Hepatocyte (in vitro differentiated cells): ENCODE measurements at regions not wholly inside any gene's neighbourhood (a gene's known extent, or its start where the extent isn't known, plus 50 kb on each side); places are given as distances from the start of the nearest gene placed in this dataset.

Experiments
- DNase-seq: peaks from one replicate; pipeline ENCODE4 v3.0.0-alpha.2; 2016; ENCODE audit warnings: low spot score
- H2AFZ ChIP-seq: fragments of 200-600 bp; sonication (generic); 2 replicates; pipeline ENCODE4 v1.6.0; 2016; ENCODE audit warnings: antibody characterized with exemption, mild to moderate bottlenecking
- H3K27ac ChIP-seq: fragments of 200-600 bp; sonication (generic); 2 replicates; pipeline ENCODE4 v1.5.1; 2016; ENCODE audit warnings: mild to moderate bottlenecking
- H3K27me3 ChIP-seq: fragments of 200-600 bp; sonication (generic); 2 replicates; pipeline ENCODE4 v1.6.1; 2016
- H3K36me3 ChIP-seq: fragments of 200-600 bp; sonication (generic); replicated peaks from 2 replicates; pipeline ENCODE4 v1.5.1; 2016; ENCODE audit warnings: low read depth; ENCODE audit not compliant: insufficient read depth
- H3K4me1 ChIP-seq: fragments of 200-600 bp; sonication (generic); 2 replicates; pipeline ENCODE4 v1.5.1; 2016; ENCODE audit warnings: mild to moderate bottlenecking, moderate library complexity; ENCODE audit not compliant: insufficient read depth
- H3K4me2 ChIP-seq: fragments of 200-600 bp; sonication (generic); 2 replicates; pipeline ENCODE4 v1.6.0; 2016
- H3K4me3 ChIP-seq: fragments of 200-600 bp; sonication (generic); 2 replicates; pipeline ENCODE4 v1.5.1; 2016; ENCODE audit warnings: mild to moderate bottlenecking
- H3K79me2 ChIP-seq: fragments of 200-600 bp; sonication (generic); 2 replicates; pipeline ENCODE4 v1.6.0; 2017; ENCODE audit warnings: mild to moderate bottlenecking
- H3K9me2 ChIP-seq: fragments of 200-600 bp; sonication (generic); replicated peaks from 2 replicates; pipeline ENCODE4 v1.6.0; 2017; ENCODE audit warnings: mild to moderate bottlenecking; ENCODE audit not compliant: insufficient read depth
- H3K9me3 ChIP-seq: fragments of 200-600 bp; sonication (generic); 2 replicates; pipeline ENCODE4 v1.5.1; 2016; ENCODE audit warnings: low read depth, mild to moderate bottlenecking
- H4K20me1 ChIP-seq: fragments of 200-600 bp; sonication (generic); 2 replicates; pipeline ENCODE4 v1.6.0; 2016; ENCODE audit warnings: mild to moderate bottlenecking; ENCODE audit not compliant: insufficient read depth, poor library complexity, severe bottlenecking
- CTCF ChIP-seq: fragments of 200-600 bp; sonication (generic); IDR thresholded peaks from 2 replicates; pipeline ENCODE4 v1.5.1; 2016; ENCODE audit warnings: antibody characterized with exemption, mild to moderate bottlenecking; ENCODE audit not compliant: poor library complexity
- EZH2 ChIP-seq: fragments of 200-600 bp; sonication (generic); IDR thresholded peaks from 2 replicates; pipeline ENCODE4 v1.6.1; 2016; ENCODE audit warnings: antibody characterized with exemption, mild to moderate bottlenecking, borderline replicate concordance
- EZH2phosphoT487 ChIP-seq: fragments of 200-600 bp; sonication (generic); IDR thresholded peaks from one replicate; pipeline ENCODE4 v1.6.1; 2018; ENCODE audit warnings: antibody characterized with exemption, mild to moderate bottlenecking, low read depth, moderate library complexity; ENCODE audit not compliant: unreplicated experiment, severe bottlenecking
- WGBS: methylation state at CpG from one replicate; pipeline ENCODE4 v1.1.6; 2016; ENCODE audit warnings: low lambda C conversion rate; ENCODE audit errors: missing lambda C conversion rate; 5-methylcytosine and 5-hydroxymethylcytosine counted together

DNA sequence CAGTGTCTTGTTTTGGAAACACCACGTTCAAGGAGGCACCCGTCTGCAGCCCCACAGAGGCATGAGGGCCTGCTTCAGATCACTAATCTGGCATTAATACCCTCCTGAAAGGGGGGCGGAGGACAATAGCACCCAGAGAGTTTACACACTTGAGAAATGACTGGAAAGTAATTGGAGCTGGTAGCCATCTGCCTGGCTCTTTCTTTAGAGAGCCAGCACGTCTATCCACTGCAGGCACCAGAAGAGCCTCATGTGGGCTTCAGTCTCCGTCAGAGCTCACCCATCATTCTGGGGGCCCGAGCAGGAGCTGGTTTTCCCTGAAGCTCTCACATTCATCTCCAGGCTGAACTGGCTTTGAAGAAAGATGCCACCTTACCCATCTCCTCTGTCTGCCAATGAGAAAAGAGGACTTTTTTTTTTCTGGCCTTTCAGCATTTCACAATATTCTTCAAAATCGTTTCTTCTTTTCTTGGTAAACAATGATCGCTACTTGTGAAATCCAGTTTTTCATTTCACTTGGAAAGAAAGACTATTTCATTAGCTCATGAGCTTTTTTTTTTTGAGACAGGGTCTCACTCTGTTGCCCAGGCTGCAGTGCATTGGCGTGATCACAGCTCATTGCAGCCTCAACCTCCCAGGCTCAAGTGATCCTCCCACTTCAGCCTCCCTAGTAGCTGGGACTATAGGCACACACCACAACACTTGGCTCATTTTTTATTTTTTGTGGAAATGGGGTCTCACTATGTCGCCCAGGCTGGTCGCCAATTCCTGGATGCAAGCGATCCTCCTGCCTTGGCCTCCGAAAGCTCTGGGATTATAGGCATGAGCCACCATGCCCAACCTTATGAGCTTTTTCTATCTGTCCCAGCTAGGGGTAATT, 124.7 kb upstream of the ZNF217 start:
- 85% methylated on average over 13 of the region's 13 CpGs for WGBS

DNA sequence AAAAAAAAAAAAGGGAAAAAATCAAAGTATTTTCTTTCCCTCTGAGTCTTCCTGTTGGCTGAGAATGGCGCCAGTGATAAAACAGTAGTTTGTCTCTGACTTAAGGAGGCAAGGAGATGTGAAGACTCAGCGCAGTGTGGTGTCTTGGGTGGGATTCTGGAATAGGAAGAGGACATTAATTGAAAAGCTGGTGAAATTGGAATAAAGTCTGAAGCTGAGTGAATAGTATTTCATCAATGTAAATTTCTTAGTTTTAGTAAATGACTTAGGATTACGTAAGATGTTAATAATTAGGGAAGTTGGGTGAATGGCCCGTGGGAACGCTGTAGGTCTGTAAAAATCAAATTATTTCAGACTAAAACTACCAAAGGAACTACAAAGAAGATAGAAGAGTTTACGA, 122.8 kb upstream of the ZNF217 start:
- TF ChIP-seq EZH2 (no peak), CTCF (no peak), EZH2phosphoT487 (no peak)
- no peak for DNase-seq
- no peaks in the 10 kb centered on the region for H3K36me3 ChIP-seq
- no peak overlapping the region for H3K4me3 ChIP-seq
- no peak overlapping the region for H3K4me2 ChIP-seq
- no peaks in the 10 kb centered on the region for H3K79me2 ChIP-seq
- H2AFZ ChIP-seq, result no peak overlapping the region
- peaks cover 2% of the 10 kb centered on the region for H3K4me1 ChIP-seq
- H3K27ac ChIP-seq, result no peak overlapping the region
- no peaks in the 10 kb centered on the region for H3K9me3 ChIP-seq
- no peaks in the 10 kb centered on the region for H3K27me3 ChIP-seq
- 89% methylated on average over 6 of the region's 6 CpGs for WGBS
- no peaks in the 10 kb centered on the region for H4K20me1 ChIP-seq
- no peaks in the 10 kb centered on the region for H3K9me2 ChIP-seq

More for the DNA sequence above, 124.7 kb upstream of the ZNF217 start:
- H3K9me2 ChIP-seq, result no peaks in the 10 kb centered on the region
- H3K79me2 ChIP-seq, result no peaks in the 10 kb centered on the region
- H3K27ac ChIP-seq, result no peak overlapping the region
- no peaks in the 10 kb centered on the region for H3K9me3 ChIP-seq
- no peaks in the 10 kb centered on the region for H4K20me1 ChIP-seq
- DNase-seq, result no peak
- no peaks in the 10 kb centered on the region for H3K27me3 ChIP-seq
- no peak overlapping the region for H3K4me2 ChIP-seq
- no peaks in the 10 kb centered on the region for H3K4me1 ChIP-seq
- no peak for TF ChIP-seq CTCF
- no peak for TF ChIP-seq EZH2phosphoT487
- TF ChIP-seq EZH2, result no peak
- no peak overlapping the region for H2AFZ ChIP-seq
- H3K4me3 ChIP-seq, result no peak overlapping the region
- no peaks in the 10 kb centered on the region for H3K36me3 ChIP-seq

GRCh38 chr20:53714524-53714923, 120.9 kb upstream of the ZNF217 start:
- WGBS, result 100% methylated on average over 4 of the region's 4 CpGs
- H3K4me3 ChIP-seq, result no peak overlapping the region

More at GRCh38 chr20:53714524-53714923, 120.9 kb upstream of the ZNF217 start:
- H3K27ac ChIP-seq, result no peak overlapping the region
- no peaks in the 10 kb centered on the region for H3K27me3 ChIP-seq
- no peaks in the 10 kb centered on the region for H4K20me1 ChIP-seq
- TF ChIP-seq EZH2phosphoT487, result no peak
- TF ChIP-seq CTCF, result no peak
- no peak for TF ChIP-seq EZH2
- H3K36me3 ChIP-seq, result no peaks in the 10 kb centered on the region
- no peaks in the 10 kb centered on the region for H3K79me2 ChIP-seq
- no peak overlapping the region for H2AFZ ChIP-seq
- no peak overlapping the region for H3K4me2 ChIP-seq
- no peaks in the 10 kb centered on the region for H3K9me2 ChIP-seq
- no peak for DNase-seq
- H3K4me1 ChIP-seq, result peaks cover 2% of the 10 kb centered on the region
- H3K9me3 ChIP-seq, result no peaks in the 10 kb centered on the region
